K562 (cell line): ENCODE measurements at regions not wholly inside any gene's neighbourhood (a gene's known extent, or its start where the extent isn't known, plus 50 kb on each side); places are given as distances from the start of the nearest gene placed in this dataset.

ENCODE experiments used
- AFF1 ChIP-seq, 2 experiments: fragments of 450-650 bp; IDR thresholded peaks; 2 replicates each; pipeline ENCODE4 v1.6.1; 2018; ENCODE audit warnings: mild to moderate bottlenecking in 2 of 2, low read depth in 1 of 2; ENCODE audit not compliant: partially characterized antibody in 2 of 2
- BRD9 ChIP-seq: fragments of 450-650 bp; IDR thresholded peaks from 2 replicates; pipeline ENCODE4 v1.6.1; 2018; ENCODE audit warnings: low read depth; ENCODE audit not compliant: partially characterized antibody
- CHD7 ChIP-seq: fragments of 200-600 bp; sonication (generic); IDR thresholded peaks from one replicate; pipeline ENCODE4 v1.6.1; 2012; ENCODE audit warnings: mild to moderate bottlenecking, low read depth, low read length, inconsistent platforms
- KLF16 ChIP-seq: IDR thresholded peaks from 2 replicates; pipeline ENCODE4 v1.6.1; 2016; ENCODE audit warnings: antibody characterized with exemption
- POLR2H ChIP-seq: IDR thresholded peaks from 2 replicates; pipeline ENCODE4 v1.6.1; 2016; ENCODE audit warnings: missing genetic modification characterization, low read depth, mild to moderate bottlenecking, control low read depth, missing compliant biosample characterization, moderate library complexity
- PRPF4 ChIP-seq: fragments of 200-400 bp; formaldehyde crosslinking; IDR thresholded peaks from one replicate; pipeline ENCODE4 v1.6.1; 2017; ENCODE audit warnings: low read length, low read depth, mild to moderate bottlenecking; ENCODE audit not compliant: insufficient read depth, poor library complexity, severe bottlenecking
- PTBP1 ChIP-seq: fragments of 200-400 bp; formaldehyde crosslinking; IDR thresholded peaks from 2 replicates; pipeline ENCODE4 v1.6.1; 2017; ENCODE audit warnings: low read depth, low read length
- ZFX ChIP-seq: sonication (generic); formaldehyde crosslinking; IDR thresholded peaks from 2 replicates; pipeline ENCODE4 v1.8.0; 2022; ENCODE audit warnings: mild to moderate bottlenecking, missing genetic modification reagents, moderate library complexity
- ZNF146 ChIP-seq: IDR thresholded peaks from one replicate; pipeline ENCODE4 v1.6.1; 2018; ENCODE audit warnings: missing compliant biosample characterization; ENCODE audit not compliant: unreplicated experiment
- ZNF586 ChIP-seq: fragments of 450-650 bp; formaldehyde crosslinking; conservative IDR thresholded peaks from 2 replicates; pipeline ENCODE4 v1.4.0; 2020; ENCODE audit warnings: mild to moderate bottlenecking, moderate library complexity
- TF ChIP-seq, protein P1 (sequence below), 2 experiments: fragments of 450-650 bp in 1 of 2; sonication (generic) in 1 of 2; formaldehyde crosslinking in 1 of 2; IDR thresholded peaks in 1 of 2; conservative IDR thresholded peaks in 1 of 2; 2 replicates each; pipeline versions ENCODE4 v1.6.1 to v1.8.1; 2016 to 2023; ENCODE audit warnings: mild to moderate bottlenecking in 2 of 2, moderate library complexity in 2 of 2, inconsistent platforms in 1 of 2, missing genetic modification reagents in 1 of 2

- TF ChIP-seq CHD7: no peak
- TF ChIP-seq PRPF4: no peak
- no peak for TF ChIP-seq KLF16
- TF ChIP-seq ZNF586 (CRISPR knock-in tag): no peak
- TF ChIP-seq, protein P1, sequence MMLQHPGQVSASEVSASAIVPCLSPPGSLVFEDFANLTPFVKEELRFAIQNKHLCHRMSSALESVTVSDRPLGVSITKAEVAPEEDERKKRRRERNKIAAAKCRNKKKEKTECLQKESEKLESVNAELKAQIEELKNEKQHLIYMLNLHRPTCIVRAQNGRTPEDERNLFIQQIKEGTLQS (IDR thresholded peaks at IDR 0.05): peak; percentile 66
- TF ChIP-seq, protein P1 (CRISPR knock-in tag; conservative IDR thresholded peaks at IDR 0.05): no peak
- no peak for TF ChIP-seq AFF1 (IDR thresholded peaks at IDR 0.05; ENCODE audit: low read depth in 1 of 2, partially characterized antibody in 2 of 2)
- TF ChIP-seq POLR2H (tag): no peak
- no peak for TF ChIP-seq ZNF146 (CRISPR knock-in tag)
- no peak for TF ChIP-seq BRD9
- TF ChIP-seq PTBP1: no peak
- no peak for TF ChIP-seq ZFX
Observed at GRCh38 chr6:14889188-14889587, 356.7 kb upstream of the JARID2 start (continued).
